ENCODE measurements at regions not wholly inside any gene's neighbourhood (a gene's known extent, or its start where the extent isn't known, plus 50 kb on each side); places are given as distances from the start of the nearest gene placed in this dataset.

DNA sequence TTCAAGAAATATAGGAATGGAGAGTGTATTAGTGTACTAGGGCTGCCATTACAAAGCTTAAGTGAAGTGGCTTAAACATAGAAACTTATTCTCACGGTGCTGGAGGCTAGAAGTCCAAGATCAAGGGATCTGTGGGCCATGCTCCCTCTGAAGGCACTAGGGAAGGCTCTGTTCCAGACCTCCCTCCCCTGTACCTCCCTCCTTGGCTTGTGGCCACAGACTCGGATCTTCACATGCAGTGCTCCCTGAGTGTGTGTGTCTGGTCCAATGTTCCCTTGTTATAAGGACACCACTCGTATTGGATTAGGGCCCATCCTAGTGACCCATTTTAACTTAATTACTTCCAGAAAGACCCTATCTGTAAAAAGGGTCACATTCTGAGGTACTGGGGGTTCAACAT lies 225.6 kb downstream of the VRK1 start:
- TF ChIP-seq CTCF (IDR thresholded peaks at IDR 0.05) (no peak), POLR2AphosphoS5 (IDR thresholded peaks at IDR 0.05) (no peak), POLR2A (IDR thresholded peaks at IDR 0.05) (no peak)

Measured in prostate gland (tissue), 2 donors.